ENCODE measurements at regions not wholly inside any gene's neighbourhood (a gene's known extent, or its start where the extent isn't known, plus 50 kb on each side); places are given as distances from the start of the nearest gene placed in this dataset.

DNA sequence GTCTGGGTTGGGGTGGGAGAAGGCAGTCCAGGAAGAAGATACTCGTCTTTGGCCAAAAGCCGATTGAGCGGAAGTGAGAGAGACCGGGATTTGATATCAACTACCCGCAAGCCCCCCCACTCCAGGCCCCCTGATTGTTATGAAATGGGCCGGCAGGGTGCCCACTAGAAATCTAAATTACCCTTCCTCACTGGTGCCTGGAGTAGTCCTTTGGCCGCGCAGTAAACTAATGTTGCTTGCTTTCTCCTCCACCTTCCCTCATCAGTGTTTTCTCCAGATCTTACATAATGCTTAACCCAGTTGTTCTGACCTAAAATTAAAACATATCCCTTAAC lies 119.2 kb upstream of the BARHL2 start:
- TF ChIP-seq SUZ12 (IDR thresholded peaks at IDR 0.05; ENCODE audit: extremely low read depth, insufficient read depth, insufficient read length) (no peak), YY1 (IDR thresholded peaks at IDR 0.05; ENCODE audit: insufficient read depth, insufficient read length) (no peak)
